Ishikawa (cell line): ENCODE measurements at regions not wholly inside any gene's neighbourhood (a gene's known extent, or its start where the extent isn't known, plus 50 kb on each side); places are given as distances from the start of the nearest gene placed in this dataset.

Experiments used
- CEBPB ChIP-seq: IDR thresholded peaks from 2 replicates; pipeline ENCODE4 v1.6.1; 2012
- ZBTB7A ChIP-seq: IDR thresholded peaks from 2 replicates; pipeline ENCODE4 v1.6.1; 2012; ENCODE audit warnings: low read depth

DNA sequence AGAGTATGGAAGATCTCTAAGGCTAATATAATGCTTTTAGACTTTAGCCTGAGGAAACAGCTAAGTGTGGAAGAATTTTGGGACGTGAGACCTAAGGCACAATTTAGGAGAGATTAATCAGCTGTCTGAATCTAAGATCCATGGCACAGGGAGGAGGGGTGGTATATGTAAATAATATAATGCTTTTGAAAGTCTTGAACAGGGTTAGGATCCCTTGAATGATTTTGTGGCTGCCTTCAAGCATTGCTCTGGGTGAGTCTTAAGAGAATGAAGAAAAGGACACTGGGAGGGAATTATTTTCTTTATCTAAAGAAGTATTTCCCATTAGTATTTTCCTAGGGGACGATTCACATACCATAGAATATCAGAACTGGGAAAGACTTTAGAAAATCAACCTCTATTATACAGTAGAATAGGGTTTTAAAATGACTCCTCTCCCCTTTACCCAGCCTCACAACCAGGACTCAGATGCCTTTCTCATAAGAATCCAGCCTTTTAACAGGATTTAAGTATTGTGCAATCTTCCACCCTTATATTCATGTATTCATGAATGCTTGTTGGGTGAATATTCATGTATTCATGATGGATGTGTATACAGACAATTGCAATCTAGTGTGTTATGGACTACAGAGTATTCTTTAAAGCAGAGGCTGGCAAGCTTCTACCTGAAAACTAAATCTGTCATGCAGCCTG is 664.2 kb upstream of the CPEB2 start:
- TF ChIP-seq ZBTB7A (no peak), CEBPB (no peak)
